ENCODE measurements at regions not wholly inside any gene's neighbourhood (a gene's known extent, or its start where the extent isn't known, plus 50 kb on each side); places are given as distances from the start of the nearest gene placed in this dataset.

- TF ChIP-seq POLR2A (IDR thresholded peaks at IDR 0.05) = no peak
- TF ChIP-seq CTCF (IDR thresholded peaks at IDR 0.05) = no peak
These were observed 72.3 kb downstream of the FAM76B start for GRCh38 chr11:95717314-95717713.
